GM19397 (cell line): ENCODE measurements at regions not wholly inside any gene's neighbourhood (a gene's known extent, or its start where the extent isn't known, plus 50 kb on each side); places are given as distances from the start of the nearest gene placed in this dataset.
"Not testable (repeated sequence)": the region's sequence is repeated elsewhere in the genome, so short reads cannot be mapped to it uniquely, and the experiment has no call there.

Experiments
- ATAC-seq: cut with Tn5 transposase; IDR thresholded peaks from one replicate; pipeline ENCODE4 v1.9.1; 2021; ENCODE audit warnings: mild to moderate bottlenecking, moderate library complexity; ENCODE audit not compliant: unreplicated experiment

DNA sequence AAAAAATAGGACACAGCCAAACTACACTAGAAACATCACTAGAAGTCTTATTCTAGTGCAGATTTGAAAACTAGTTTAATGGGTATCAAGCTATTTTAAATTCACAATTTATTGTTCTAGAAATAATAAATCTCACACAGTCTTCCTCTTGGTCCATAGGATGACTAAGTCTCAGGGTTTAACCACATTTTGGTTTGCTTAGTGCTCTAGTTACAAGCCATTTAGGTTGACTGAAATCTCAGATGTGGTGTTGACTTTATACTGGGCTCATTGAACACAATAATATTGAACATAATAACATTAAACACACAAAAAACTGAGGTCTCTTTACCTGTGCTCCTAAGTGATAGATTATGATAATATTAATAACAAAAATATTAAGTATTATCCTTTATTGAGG is 760.3 kb upstream of the CCDC179 start:
- no peak for ATAC-seq

DNA sequence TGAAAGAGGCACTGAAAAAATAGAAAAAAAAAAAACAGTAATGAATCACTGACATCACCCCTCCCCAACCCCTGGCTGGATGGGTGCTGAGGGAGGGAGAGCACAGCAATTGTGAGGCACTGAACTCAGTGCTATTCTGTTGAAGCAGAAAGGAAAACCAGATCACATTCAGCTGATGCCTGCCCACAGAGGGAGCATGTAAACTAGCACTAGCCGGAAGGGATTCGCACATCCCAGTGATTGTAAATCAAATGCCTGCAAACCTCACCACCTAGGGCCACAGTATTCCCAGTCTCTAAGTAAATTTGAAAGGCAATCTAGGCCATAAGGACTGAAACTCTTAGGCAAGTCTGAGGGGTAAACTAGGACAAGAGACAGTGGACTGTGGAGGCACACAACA is 772.0 kb upstream of the CCDC179 start:
- ATAC-seq: no peak

DNA sequence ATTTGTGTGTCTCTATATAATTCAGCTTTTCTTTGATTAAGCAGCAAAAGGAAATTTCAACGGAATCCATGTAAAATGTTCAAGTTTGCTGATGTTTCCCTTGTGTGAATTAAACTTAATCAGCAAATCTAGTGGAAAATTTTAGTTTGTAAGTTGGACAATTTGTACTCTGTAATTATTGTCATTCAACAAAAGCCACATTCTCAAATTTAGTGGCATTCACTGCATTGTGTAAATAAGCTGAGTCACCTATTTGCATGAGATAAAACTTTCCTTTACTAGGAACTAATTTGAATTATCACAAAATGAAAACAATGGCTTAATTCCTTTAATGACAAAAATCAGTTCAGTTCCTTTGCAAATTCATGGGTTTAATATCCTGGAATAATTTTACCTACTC is 784.2 kb upstream of the CCDC179 start:
- ATAC-seq: no peak

DNA sequence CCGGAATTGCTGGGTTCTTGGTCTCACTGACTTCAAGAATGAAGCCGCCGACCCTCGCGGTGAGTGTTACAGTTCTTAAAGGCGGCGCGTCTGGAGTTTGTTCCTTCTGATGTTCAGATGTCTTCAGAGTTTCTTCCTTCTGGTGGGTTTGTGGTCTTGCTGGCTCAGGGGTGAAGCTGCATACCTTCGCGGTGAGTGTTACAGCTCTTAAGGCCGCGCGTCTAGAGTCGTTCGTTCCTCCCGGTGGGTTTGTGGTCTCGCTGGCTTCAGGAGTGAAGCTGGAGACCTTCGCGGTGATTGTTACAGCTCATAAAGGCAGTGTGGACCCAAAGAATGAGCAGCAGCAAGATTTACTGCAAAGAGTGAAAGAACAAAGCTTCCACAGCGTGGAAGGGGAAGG is 792.1 kb upstream of the CCDC179 start:
- ATAC-seq: not testable (repeated sequence)

DNA sequence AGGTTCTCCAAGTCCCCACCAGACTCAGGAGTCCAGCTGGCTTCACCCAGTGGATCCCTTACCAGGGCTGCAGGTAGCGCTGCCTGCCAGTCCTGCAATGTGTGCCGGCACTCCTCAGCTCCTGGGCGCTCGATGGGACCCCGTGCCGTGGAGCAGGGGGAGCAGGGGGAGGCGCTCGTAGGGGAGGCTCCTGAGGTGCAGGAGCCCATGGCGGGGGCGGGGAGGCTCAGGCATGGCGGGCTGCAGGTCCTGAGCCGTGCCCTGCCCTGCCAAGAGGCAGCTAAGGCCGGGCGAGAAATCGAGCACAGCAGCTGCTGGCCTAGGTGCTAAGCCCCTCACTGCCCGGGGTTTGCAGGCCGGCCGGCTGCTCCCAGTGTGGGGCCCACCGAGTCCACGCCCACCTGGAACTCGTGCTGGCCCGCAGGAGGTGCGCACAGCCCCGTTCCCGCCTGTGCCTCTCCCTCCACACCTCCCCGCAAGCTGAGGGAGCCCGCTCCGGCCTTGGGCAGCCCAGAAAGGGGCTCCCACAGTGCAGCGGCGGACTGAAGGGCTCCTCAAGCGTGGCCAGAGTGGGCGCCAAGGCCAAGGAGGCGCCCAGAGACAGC is 792.9 kb upstream of the CCDC179 start:
- no peak for ATAC-seq

DNA sequence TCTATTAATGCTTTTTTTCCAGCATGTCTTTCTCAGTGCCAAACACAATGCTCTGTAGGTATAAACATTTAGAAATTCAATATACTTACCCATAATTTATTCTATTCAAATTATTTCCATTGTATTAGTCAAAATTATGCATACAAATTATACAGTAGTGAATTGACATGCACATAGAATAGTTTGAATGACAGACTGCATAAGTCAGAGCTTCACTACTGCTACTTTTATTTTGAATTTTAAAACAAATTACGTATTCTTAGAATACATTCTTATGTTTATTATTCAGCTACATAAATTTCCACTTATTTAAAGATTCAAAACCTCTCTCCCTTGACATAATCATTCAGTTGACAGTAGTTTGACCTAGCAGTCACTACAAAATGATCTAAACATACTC is 808.0 kb upstream of the CCDC179 start:
- no peak for ATAC-seq

DNA sequence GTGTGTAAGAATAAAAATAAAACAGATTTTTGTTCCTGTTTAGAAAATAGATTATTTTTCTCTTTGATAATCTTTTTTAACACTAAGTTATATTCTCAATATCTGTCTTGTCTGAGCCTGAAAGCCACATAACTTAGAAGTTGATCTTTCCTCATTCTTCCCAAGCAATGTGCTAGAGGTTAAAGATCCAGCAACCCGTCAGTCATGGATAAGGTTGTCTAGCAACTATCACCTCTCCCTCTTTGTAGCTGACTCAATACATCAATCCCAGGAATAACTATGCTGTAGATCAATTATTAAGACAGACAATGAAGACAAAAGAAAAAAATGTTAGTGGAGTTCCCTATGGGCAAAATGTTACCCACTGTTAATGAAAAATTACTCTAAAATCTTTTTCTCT is 813.1 kb upstream of the CCDC179 start:
- ATAC-seq: no peak

DNA sequence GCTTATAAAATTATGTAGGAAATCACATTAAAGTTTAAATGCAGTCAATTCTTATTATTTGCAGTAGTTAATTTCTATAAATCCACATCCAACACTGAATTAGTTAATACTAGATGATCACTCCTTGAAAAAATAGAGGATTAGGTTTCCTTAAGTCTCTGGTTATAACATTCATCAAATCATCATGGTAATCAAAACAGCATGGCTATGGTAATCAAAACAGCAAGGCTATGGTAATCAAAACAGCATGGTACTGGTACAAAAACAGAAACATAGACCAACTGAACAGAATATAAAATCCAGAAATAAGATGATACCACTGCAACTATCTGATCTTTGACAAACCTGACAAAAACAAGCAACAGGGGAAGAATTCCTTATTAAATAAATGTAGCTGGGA is 814.6 kb upstream of the CCDC179 start:
- no peak for ATAC-seq

DNA sequence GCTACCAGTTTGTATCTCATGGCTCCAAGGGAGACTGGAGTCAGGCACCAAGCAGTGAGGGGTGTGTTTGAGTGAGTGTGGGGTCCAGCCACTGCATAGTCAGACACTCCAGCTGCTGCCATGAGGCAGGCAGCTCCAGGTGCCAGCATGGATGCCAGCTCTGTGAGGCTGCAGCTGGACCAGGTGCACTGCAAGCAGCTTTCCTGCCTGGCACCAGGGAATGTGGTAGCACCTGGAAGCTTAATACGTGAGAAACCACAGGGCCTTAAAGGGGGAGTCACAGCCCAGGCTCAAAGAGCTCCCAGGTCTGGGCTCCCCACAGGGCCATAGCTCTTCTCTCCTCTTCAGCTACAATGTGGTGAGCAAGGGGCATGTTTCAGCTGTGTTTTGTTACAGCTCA is 817.8 kb upstream of the LUZP2 start:
- ATAC-seq: no peak

DNA sequence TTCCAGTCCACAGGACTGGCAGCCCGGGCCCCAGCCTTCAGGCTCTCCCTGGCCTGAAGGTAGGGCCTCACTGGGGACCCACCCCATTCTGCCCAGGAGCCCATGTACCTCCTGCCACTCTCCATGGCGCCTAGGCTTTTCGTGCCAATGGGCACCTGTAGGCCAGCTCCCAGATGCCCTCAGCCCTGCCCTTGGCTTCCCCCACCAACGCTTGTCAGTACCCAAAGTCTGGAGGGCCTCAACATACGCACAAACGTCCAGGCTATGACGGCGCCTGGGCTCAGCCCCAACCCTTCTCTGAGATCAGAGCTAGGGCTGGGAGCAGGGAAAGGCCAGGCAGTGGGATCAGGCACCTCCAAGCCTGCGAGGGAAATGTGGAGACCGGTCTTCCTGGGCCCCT is 816.9 kb upstream of the LUZP2 start:
- ATAC-seq: no peak

DNA sequence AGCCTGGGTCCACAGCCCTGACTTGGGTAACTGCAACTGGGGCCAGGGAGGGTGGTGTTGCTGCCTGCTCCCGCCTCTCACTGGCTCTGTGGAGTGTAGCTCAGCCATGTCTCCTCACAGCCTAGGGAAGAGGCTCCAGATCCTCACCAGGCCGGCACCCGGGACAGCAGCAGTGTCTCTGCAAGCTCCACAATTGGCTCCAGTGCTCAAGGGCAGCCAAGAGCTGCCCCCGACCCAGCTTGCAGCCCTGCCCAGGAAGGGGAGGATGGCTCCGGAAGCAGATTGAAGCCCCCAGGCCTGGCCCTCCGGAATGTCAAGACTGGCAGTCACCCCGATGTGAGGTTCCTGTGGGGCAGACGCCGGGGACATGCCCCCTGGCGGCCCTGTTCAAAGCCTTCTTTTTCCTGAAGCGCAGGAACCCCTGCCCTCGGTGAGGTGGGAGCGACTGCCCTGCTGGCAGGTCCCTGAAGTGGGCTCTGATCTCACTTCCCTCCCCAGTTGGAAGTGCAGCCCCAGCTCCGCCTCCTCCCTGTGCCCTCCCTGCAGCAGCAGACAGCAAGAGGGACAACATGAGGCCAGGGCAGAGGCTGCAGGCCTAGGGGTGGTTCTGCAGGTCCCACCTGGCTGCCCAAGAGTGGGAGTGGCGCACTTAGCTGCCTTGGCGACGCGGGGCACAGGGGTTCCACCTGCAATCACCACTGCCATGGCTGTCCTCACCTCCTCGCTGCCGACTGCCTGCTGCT is 816.2 kb upstream of the LUZP2 start:
- no peak for ATAC-seq

DNA sequence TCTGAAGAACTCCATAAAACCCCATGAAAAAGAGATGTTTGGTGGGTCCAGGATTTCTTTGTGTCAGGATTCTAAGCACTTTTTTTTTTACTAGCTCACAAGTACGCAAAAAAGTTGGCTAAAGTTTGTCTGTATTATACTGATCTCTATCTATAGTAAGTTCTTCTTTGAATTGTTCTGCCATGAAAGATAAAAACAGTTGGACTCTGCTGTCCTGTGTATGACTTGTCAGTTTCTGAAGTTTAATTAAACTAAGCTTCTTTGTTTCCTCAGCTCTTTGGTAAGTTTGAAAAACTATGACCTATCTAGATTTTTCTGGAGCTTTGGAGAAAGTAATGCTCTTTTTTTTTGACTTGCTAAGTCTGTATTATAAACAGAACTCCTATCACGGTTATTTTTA is 812.2 kb upstream of the LUZP2 start:
- ATAC-seq: no peak

DNA sequence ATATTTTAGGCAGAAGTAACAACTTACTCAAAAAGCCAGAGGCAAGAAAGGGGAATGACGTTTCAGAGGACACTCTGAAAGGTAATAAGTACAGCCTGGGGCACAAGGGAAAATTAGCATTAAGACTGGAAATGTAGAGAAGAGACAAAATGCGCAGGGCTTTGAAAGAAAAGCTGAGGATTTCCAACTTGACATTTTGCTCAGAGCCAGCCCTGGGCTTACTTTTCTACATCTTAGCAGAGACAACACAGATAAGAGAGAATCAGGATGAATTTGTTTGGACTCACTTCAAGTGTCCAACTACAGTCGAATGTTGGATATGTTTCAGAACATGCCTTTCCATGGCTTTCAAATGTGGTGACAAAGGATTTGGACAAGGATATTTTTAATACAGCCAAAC is 808.9 kb upstream of the LUZP2 start:
- ATAC-seq: no peak

DNA sequence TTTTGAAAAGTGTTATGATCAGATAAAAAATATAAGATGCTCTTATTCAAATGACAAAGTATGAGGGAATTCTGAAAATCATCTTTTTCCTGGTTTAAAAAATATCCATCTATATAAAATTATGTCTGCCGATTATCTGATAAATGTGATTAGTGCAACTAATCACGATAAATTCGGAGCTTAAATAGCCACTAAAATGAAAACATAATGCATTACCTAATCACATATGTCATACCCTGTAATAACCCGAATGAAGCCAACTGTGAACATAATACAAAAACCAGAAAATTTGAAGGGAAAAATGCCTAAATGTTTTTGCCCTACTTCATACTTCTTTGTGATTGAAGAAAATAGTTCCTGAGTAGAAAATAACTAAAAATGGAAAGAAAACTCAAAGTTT is 808.4 kb upstream of the LUZP2 start:
- ATAC-seq: no peak

DNA sequence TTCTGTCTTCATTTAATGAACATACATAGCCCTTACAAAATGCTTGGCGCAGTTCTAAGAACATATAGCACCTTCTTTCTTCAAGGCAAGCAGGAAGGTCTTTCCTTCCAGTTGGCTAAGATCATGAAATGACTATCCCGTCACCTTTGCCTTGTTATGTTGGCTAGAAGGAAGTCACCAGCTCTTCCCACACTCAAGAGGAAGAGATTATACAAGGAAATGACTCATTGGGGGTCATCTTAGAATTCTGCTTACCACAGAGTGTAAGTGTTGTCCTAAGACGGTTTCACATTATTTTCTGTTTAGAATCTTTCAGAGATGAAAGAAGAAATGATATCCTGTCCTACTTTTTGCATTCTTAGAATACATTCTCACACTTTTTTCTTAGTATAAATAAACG is 808.0 kb upstream of the LUZP2 start:
- no peak for ATAC-seq

DNA sequence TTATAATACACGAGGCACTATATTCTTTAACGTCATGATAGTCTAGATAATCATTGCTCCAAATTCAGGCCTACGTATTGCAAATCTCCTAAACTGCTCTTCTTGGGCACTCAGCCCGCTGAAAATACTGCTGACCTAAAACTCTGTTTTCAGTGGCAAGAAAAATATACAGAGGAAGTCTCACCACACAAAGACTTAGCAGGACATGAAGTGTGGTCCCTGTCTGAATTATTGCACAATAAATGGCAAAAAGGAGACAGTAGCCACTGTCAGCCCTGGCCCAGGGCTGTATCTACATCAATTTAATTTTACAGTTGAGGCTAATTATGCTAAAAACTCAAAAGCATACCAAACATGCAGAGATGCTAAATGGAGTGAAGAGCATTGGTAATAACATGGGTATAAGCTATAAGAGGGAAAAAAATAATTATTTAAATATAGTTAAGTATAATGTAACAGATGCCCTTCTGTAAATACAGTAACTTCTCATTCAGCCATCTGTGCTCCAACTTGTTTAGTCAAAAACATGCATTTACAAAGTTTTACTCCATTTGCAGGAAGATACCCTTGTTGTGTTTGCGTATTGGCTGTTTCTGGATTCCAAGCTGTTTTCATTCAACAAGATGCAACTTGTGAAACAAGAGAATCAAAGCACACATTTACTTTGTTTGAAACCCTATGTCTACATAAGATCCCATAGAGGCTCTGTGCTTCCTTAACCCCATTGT is 800.0 kb upstream of the LUZP2 start:
- no peak for ATAC-seq

DNA sequence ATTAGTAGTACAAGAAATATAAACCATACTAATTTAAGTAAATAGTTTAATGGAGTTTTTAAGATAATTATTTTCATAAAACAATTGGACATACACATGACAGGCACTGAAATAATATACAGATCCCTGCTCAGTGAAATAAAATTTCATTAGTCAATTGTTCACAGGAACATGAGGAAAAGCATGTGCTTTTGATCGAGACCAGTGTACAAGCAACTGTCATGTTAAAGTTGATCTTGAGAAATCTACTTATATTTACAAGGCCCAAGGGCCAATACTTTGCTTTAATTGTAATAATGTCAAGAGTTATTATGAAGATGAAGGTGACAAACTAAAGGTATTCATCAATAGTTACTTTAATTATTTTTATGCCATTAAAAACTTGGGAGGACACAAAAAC is 792.7 kb upstream of the LUZP2 start:
- ATAC-seq: no peak

DNA sequence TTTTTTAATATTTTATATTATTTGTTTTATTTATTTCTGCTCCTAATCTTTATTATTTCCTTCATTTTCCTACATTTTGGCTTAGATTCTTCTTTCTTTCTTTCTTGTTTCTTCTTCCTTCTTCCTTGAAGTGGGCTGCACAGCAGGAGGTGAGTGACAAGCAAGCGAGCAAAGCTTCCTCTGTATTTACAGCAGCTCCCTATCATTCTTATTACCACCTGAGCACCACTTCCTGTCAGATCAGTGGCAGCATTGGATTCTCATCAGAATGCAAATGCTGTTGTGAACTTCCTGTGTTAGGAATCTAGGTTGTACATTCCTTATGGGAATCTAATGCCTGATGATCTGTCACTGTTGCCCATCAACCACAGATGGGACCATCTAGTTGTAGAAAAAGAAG is 784.9 kb upstream of the LUZP2 start:
- ATAC-seq: no peak

DNA sequence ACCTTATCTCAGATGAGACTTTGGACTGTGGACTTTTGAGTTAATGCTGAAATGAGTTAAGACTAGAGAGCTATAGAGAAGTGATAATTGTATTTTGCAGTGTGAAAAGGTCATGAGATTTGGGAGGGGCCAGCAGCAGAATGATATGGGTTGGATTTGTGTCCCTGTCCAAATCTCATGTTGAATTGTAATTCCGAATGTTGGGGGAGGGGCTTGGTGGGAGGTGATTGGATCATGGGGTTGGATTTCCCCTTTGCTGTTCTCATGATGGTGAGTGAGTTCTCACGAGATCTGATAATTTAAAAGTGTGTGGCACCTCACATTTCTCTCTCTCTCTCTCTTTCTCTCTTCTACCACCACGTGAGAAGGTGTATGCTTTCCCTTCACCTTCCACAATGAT is 777.8 kb upstream of the LUZP2 start:
- no peak for ATAC-seq

DNA sequence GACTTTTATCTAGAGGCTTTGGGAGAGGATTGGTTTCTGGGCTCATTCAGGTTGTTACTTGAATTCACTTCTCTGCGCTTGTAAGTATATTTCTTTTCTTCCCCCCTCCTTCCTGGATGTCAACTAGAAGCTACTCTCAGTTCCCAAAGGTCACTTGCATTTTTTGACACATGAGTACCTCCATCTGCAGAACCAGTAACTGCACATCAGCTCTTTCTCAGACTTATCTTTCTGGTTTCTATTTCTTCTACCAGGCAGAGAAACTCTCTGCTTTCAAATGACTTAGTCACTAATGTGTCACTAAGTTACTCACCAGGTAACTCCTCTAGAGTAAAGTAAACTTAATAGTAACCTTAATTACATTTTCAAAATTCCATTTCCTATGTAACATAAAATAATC is 773.0 kb upstream of the LUZP2 start:
- ATAC-seq: peak; percentile 86

DNA sequence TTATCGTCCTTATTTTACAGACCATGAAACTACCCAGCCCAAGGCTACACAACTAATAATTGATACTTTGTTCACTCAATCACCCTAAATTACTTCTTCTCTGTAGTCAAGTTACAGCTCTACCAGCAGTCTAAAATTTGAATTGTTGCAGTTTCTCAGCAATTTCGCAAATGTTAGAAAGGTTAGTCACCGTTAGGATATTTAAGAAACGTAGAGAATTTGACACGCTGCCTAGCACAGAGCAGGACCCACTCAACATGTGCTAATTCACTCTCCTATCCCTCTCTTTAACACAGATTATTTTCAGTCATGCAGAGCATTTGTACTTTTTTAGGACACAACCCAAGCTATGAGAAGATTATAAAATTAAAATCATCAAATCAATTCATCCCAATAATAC is 771.1 kb upstream of the LUZP2 start:
- ATAC-seq: no peak

DNA sequence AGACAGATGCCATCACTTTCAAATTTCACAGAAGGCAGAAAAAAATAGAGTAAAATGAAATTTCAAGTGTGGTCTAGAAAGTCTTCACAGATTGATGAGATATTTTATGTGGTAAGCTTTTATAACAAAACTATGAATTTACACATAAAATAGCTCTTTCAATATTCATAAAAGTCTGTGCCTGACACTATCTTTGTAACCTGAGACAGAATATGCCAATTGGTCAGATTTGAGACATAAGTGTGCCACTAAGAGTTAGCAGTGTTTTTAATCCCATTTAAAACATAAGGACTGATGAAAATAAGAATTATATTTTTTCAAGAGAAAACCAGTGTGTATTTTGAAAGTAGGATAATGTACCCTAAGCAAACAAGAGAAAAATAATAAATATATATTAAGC is 769.5 kb upstream of the LUZP2 start:
- ATAC-seq: no peak
